Suprapubic skin (tissue), 4 donors: ENCODE measurements at regions not wholly inside any gene's neighbourhood (a gene's known extent, or its start where the extent isn't known, plus 50 kb on each side); places are given as distances from the start of the nearest gene placed in this dataset.

Experiments used
- DNase-seq, 2 donors: peaks; one replicate each; pipeline ENCODE4 v3.0.0-alpha.2; 2019; ENCODE audit warnings: low spot score in 2 of 2
- H3K27ac ChIP-seq: fragments of 200-600 bp; sonication (generic); one replicate; pipeline ENCODE4 v1.5.1; 2019
- H3K27me3 ChIP-seq: fragments of 200-600 bp; sonication (generic); one replicate; pipeline ENCODE4 v1.5.1; 2019
- H3K36me3 ChIP-seq: fragments of 200-600 bp; sonication (generic); one replicate; pipeline ENCODE4 v1.5.1; 2019
- H3K4me1 ChIP-seq: fragments of 200-600 bp; sonication (generic); one replicate; pipeline ENCODE4 v1.5.1; 2019
- H3K4me3 ChIP-seq: fragments of 200-600 bp; sonication (generic); one replicate; pipeline ENCODE4 v1.5.1; 2019; ENCODE audit warnings: mild to moderate bottlenecking
- H3K9me3 ChIP-seq: fragments of 200-600 bp; sonication (generic); one replicate; pipeline ENCODE4 v1.5.1; 2019
- EP300 ChIP-seq: sonication (generic); formaldehyde crosslinking; IDR thresholded peaks from one replicate; pipeline ENCODE4 v1.6.1; 2017; ENCODE audit warnings: antibody characterized with exemption
- POLR2A ChIP-seq, 2 donors: fragments of 450-650 bp; IDR thresholded peaks; one replicate each; pipeline ENCODE4 v1.6.1; 2017; ENCODE audit warnings: antibody characterized with exemption in 2 of 2, mild to moderate bottlenecking in 2 of 2, moderate library complexity in 2 of 2
- POLR2AphosphoS5 ChIP-seq, 3 donors: sonication (generic); formaldehyde crosslinking; IDR thresholded peaks; one replicate each; pipeline ENCODE4 v1.6.1; 2017; ENCODE audit warnings: antibody characterized with exemption in 3 of 3
- WGBS: methylation state at CpG from one replicate; pipeline ENCODE4 v1.1.5; 2018; 5-methylcytosine and 5-hydroxymethylcytosine counted together
- TF ChIP-seq, protein P1 (sequence below), 2 donors: fragments of 200-600 bp in 1 of 2; fragments of 450-650 bp in 1 of 2; sonication (generic) in 1 of 2; IDR thresholded peaks; one replicate each; pipeline ENCODE4 v1.5.1; 2016 to 2019; ENCODE audit warnings: antibody characterized with exemption in 2 of 2, mild to moderate bottlenecking in 1 of 2, moderate library complexity in 1 of 2

DNA sequence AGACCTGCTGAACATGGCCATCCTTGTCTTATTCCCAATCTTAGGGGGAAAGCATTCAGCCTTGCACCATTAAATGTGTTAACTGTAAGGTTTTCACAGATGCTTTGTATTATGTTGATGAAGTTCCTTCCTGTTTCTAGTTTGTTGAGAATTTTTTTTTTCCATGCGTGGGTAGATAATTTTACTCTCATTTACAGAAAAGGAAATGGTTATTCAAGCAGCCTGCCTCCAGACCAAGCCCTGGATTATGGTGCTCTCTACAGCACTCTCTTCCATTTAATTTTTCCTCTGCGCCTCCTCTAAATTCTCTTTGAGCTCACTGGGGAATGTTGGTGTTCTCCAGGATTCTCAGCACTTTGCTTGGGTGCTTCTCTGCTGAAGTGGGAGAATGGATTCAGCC lies 179.3 kb upstream of the PZP start:
- no peak overlapping the region for H3K4me3 ChIP-seq
- no peaks in the 10 kb centered on the region for H3K9me3 ChIP-seq
- TF ChIP-seq, protein P1, sequence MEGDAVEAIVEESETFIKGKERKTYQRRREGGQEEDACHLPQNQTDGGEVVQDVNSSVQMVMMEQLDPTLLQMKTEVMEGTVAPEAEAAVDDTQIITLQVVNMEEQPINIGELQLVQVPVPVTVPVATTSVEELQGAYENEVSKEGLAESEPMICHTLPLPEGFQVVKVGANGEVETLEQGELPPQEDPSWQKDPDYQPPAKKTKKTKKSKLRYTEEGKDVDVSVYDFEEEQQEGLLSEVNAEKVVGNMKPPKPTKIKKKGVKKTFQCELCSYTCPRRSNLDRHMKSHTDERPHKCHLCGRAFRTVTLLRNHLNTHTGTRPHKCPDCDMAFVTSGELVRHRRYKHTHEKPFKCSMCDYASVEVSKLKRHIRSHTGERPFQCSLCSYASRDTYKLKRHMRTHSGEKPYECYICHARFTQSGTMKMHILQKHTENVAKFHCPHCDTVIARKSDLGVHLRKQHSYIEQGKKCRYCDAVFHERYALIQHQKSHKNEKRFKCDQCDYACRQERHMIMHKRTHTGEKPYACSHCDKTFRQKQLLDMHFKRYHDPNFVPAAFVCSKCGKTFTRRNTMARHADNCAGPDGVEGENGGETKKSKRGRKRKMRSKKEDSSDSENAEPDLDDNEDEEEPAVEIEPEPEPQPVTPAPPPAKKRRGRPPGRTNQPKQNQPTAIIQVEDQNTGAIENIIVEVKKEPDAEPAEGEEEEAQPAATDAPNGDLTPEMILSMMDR (IDR thresholded peaks at IDR 0.05) = no peak
- TF ChIP-seq POLR2AphosphoS5 (IDR thresholded peaks at IDR 0.05) (no peak), EP300 (no peak), POLR2A (IDR thresholded peaks at IDR 0.05) (no peak)
- H3K27me3 ChIP-seq = no peaks in the 10 kb centered on the region
- H3K27ac ChIP-seq = no peak overlapping the region
- H3K4me1 ChIP-seq = no peaks in the 10 kb centered on the region
- 57% methylated on average over 2 of the region's 2 CpGs for WGBS
- DNase-seq = no peak
- H3K36me3 ChIP-seq = no peaks in the 10 kb centered on the region

DNA sequence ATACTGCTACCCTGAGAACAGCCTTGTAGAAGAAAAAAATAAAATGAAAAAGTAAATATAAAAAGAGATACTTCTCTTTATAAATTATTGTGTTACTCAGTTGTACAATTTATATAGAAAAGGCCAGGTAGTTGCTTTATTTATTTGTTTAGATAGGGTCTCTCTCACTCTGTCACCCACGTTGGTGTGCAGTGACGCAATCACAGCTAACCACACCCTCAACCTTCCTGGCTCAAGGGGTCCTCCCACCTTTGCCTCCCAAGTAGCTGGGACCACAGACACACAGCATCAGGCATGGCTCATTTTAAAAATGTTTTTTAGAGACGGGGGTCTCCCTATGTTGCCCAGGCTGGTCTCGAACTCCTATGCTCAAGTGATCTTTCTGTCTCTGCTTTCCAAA lies 175.4 kb upstream of the PZP start:
- Histone ChIP-seq H3K9me3 (no peaks in the 10 kb centered on the region), H3K4me1 (no peaks in the 10 kb centered on the region), H3K36me3 (no peaks in the 10 kb centered on the region), H3K27ac (no peak overlapping the region), H3K27me3 (no peaks in the 10 kb centered on the region), H3K4me3 (no peak overlapping the region)
- TF ChIP-seq, protein P1 (IDR thresholded peaks at IDR 0.05) = no peak
- TF ChIP-seq POLR2AphosphoS5 (IDR thresholded peaks at IDR 0.05) (no peak), POLR2A (IDR thresholded peaks at IDR 0.05) (no peak), EP300 (no peak)
- DNase-seq = no peak
- WGBS = 60% methylated on average over 4 of the region's 4 CpGs

DNA sequence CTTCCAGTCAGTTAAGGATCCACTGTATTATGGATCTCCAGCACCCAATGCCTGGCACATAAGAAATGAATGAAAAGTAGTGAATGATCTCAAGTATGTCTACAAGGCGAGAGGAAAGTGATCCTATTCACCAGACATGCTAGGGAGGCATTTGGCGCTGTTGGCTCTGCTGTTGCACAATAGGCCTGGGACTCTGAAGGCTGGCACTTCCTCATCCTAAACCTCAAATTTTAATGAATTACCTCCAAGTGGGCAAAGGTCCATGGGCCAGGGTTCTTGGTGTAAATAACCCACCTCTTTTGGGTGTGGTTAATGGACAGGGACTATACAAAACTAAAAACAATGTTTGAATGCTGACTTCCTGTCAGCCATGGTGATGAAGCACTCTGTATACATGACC lies 173.4 kb upstream of the PZP start:
- no peak overlapping the region for H3K4me3 ChIP-seq
- no peaks in the 10 kb centered on the region for H3K4me1 ChIP-seq
- TF ChIP-seq EP300 = no peak
- TF ChIP-seq, protein P1 (IDR thresholded peaks at IDR 0.05) = no peak
- TF ChIP-seq POLR2AphosphoS5 (IDR thresholded peaks at IDR 0.05) = no peak
- TF ChIP-seq POLR2A (IDR thresholded peaks at IDR 0.05) = no peak
- no peaks in the 10 kb centered on the region for H3K9me3 ChIP-seq
- H3K27me3 ChIP-seq = no peaks in the 10 kb centered on the region
- WGBS = 81% methylated on average over 2 of the region's 2 CpGs
- no peaks in the 10 kb centered on the region for H3K36me3 ChIP-seq
- DNase-seq = no peak
- H3K27ac ChIP-seq = no peak overlapping the region

DNA sequence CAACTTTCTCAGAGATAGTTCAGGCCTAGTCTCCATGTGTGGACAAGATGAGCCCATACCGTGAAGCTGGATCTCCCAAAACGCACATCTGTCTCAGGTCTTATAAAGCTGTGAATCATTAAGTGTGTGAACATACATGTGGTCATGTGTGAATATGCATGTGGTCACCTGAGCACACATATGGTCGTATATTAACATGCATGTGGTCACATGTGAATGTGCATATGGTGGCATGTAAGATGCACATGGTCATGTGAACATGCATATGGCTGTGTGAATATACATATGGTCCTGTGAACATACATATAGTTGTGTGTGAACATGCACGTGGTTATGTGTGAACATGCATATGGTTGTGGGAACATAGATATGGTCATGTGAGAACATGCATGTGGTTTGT lies 172.5 kb upstream of the PZP start:
- H3K27ac ChIP-seq = no peak overlapping the region
- no peaks in the 10 kb centered on the region for H3K4me1 ChIP-seq
- H3K9me3 ChIP-seq = no peaks in the 10 kb centered on the region
- no peak overlapping the region for H3K4me3 ChIP-seq
- TF ChIP-seq, protein P1 (IDR thresholded peaks at IDR 0.05) = no peak
- TF ChIP-seq POLR2AphosphoS5 (IDR thresholded peaks at IDR 0.05) = no peak
- no peak for TF ChIP-seq EP300
- no peak for TF ChIP-seq POLR2A (IDR thresholded peaks at IDR 0.05)
- no peak for DNase-seq
- no peaks in the 10 kb centered on the region for H3K36me3 ChIP-seq
- H3K27me3 ChIP-seq = no peaks in the 10 kb centered on the region
- WGBS = 77% methylated on average over 4 of the region's 4 CpGs

DNA sequence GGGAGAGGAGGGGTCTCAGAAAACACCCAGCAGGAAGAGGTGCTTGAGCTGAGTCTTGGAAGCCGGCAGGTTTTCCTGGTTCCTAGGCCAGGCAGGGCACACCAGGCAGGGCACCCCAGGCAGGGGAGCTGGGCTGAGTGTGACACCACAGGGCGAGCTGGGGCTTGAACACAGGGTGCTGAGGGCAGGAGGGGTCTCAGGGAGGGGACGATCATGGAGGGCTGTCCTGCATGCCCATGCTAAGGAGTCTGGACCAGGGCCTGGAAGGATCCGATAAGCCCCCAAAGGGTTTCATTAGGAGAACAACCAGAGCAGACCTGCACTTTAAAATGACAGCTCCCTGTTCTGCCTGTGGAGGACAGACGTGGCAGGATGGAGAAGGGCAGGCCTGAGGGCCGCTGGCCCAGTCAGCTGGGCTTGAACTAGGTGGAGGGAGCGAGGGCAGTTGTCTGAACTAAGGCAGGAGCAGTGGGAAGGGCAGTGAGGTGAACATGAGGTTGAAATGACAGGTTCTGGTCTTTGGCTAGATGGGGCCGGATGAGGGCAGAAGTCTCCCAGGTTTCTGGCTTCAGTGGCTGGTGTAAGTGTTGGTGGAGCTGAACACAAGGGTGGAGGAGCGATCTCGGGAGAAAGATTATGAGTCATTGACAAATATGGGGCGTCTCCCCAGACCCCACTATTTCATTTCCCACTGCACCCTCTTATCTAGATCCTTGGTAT lies 171.0 kb upstream of the PZP start:
- no peak overlapping the region for H3K27ac ChIP-seq
- 81% methylated on average over 11 of the region's 11 CpGs for WGBS
- no peaks in the 10 kb centered on the region for H3K9me3 ChIP-seq
- H3K4me3 ChIP-seq = no peak overlapping the region
- H3K36me3 ChIP-seq = no peaks in the 10 kb centered on the region
- H3K4me1 ChIP-seq = no peaks in the 10 kb centered on the region
- DNase-seq = no peak
- H3K27me3 ChIP-seq = no peaks in the 10 kb centered on the region
- TF ChIP-seq POLR2AphosphoS5 (IDR thresholded peaks at IDR 0.05) = no peak
- TF ChIP-seq POLR2A (IDR thresholded peaks at IDR 0.05) = no peak
- TF ChIP-seq, protein P1 (IDR thresholded peaks at IDR 0.05) = no peak
- TF ChIP-seq EP300 = no peak
